Endodermal cell (in vitro differentiated cells): ENCODE measurements at regions not wholly inside any gene's neighbourhood (a gene's known extent, or its start where the extent isn't known, plus 50 kb on each side); places are given as distances from the start of the nearest gene placed in this dataset.

Source experiments
- DNase-seq: peaks from one replicate; pipeline ENCODE4 v3.0.0-alpha.2; 2017
- H3K27ac ChIP-seq: 2 replicates; pipeline ENCODE4 v1.5.1; 2013; ENCODE audit warnings: mild to moderate bottlenecking, low read depth, low read length, moderate library complexity
- H3K27me3 ChIP-seq: 2 replicates; pipeline ENCODE4 v1.6.1; 2013; ENCODE audit warnings: mild to moderate bottlenecking, low read length, moderate library complexity; ENCODE audit not compliant: insufficient read depth, control insufficient read depth, poor library complexity, severe bottlenecking
- H3K36me3 ChIP-seq: 2 replicates; pipeline ENCODE4 v1.7.0; 2013; ENCODE audit warnings: mild to moderate bottlenecking, low read length, moderate library complexity; ENCODE audit not compliant: control insufficient read depth, insufficient read depth
- H3K4me1 ChIP-seq: one replicate; pipeline ENCODE4 v1.7.0; 2013; ENCODE audit warnings: low read length; ENCODE audit not compliant: control insufficient read depth, insufficient read depth
- H3K4me3 ChIP-seq: 2 replicates; pipeline ENCODE4 v1.5.1; 2013; ENCODE audit warnings: mild to moderate bottlenecking, low read length, moderate library complexity
- H3K9ac ChIP-seq: 2 replicates; pipeline ENCODE4 v1.6.1; 2013; ENCODE audit warnings: mild to moderate bottlenecking, low read length, moderate library complexity; ENCODE audit not compliant: poor library complexity, severe bottlenecking; ENCODE audit errors: extremely low read depth
- H3K9me3 ChIP-seq: 2 replicates; pipeline ENCODE4 v1.6.1; 2013; ENCODE audit warnings: mild to moderate bottlenecking, low read length, moderate library complexity; ENCODE audit not compliant: control insufficient read depth
- H3K27ac Mint-ChIP-seq: 2 replicates; pipeline ENCODE4 v1.8.0; 2020; ENCODE audit warnings: mixed read lengths
- H3K27me3 Mint-ChIP-seq: 2 replicates; pipeline ENCODE4 v1.8.0; 2021; ENCODE audit warnings: mild to moderate bottlenecking, mixed read lengths; ENCODE audit not compliant: insufficient read depth
- H3K36me3 Mint-ChIP-seq: 2 replicates; pipeline ENCODE4 v1.8.0; 2020; ENCODE audit warnings: low read depth, mixed read lengths
- H3K4me1 Mint-ChIP-seq: 2 replicates; pipeline ENCODE4 v1.8.0; 2020; ENCODE audit warnings: mixed read lengths
- H3K4me3 Mint-ChIP-seq: 2 replicates; pipeline ENCODE4 v1.8.0; 2020; ENCODE audit warnings: mild to moderate bottlenecking, moderate library complexity, mixed read lengths
- H3K9me3 Mint-ChIP-seq: 2 replicates; pipeline ENCODE4 v1.8.0; 2020; ENCODE audit warnings: mild to moderate bottlenecking, mixed read lengths
- CTCF ChIP-seq: fragments of 200-600 bp; sonication (generic); conservative IDR thresholded peaks from 2 replicates; pipeline ENCODE4 v1.5.0; 2021; ENCODE audit warnings: antibody characterized with exemption, mild to moderate bottlenecking
- WGBS, 2 experiments: methylation state at CpG; one replicate each; pipeline versions ENCODE4 v1.1.5 to v1.1.7; 2013; ENCODE audit warnings: missing lambda C conversion rate in 2 of 2, mixed read lengths in 1 of 2; ENCODE audit not compliant: insufficient coverage in 1 of 2, insufficient read length in 1 of 2; 5-methylcytosine and 5-hydroxymethylcytosine counted together

GRCh38 chr1:234944439-234945344 lies 183.9 kb downstream of the TOMM20 start:
- no peak for DNase-seq
- Histone ChIP-seq H3K4me3 (no peak overlapping the region), H3K36me3 (no peaks in the 10 kb centered on the region), H3K27me3 (no peaks in the 10 kb centered on the region), H3K9me3 (peaks cover 7% of the 10 kb centered on the region), H3K4me1 (no peaks in the 10 kb centered on the region), H3K27ac (no peak overlapping the region), H3K9ac (no peak overlapping the region)
- no peak for TF ChIP-seq CTCF
- 93 to 94% methylated on average over 5 to 6 of the region's 6 CpGs for WGBS, 2 experiments
- Mint-ChIP-seq H3K27me3 (no peaks in the 10 kb centered on the region), H3K27ac (no peak overlapping the region), H3K4me1 (no peaks in the 10 kb centered on the region), H3K36me3 (peaks cover 3% of the 10 kb centered on the region), H3K4me3 (no peak overlapping the region), H3K9me3 (peaks cover 11% of the 10 kb centered on the region)

- no peak for TF ChIP-seq CTCF
- Histone ChIP-seq H3K27me3 (no peaks in the 10 kb centered on the region), H3K4me3 (no peak overlapping the region), H3K27ac (no peak overlapping the region), H3K9me3 (no peaks in the 10 kb centered on the region), H3K36me3 (no peaks in the 10 kb centered on the region), H3K4me1 (no peaks in the 10 kb centered on the region), H3K9ac (no peak overlapping the region)
- H3K4me1 Mint-ChIP-seq = no peaks in the 10 kb centered on the region
- DNase-seq = no peak
- no peaks in the 10 kb centered on the region for H3K27me3 Mint-ChIP-seq
- WGBS, 2 experiments = 82 to 83% methylated on average over 7 of the region's 7 CpGs
- no peak overlapping the region for H3K27ac Mint-ChIP-seq
- H3K36me3 Mint-ChIP-seq = no peaks in the 10 kb centered on the region
- no peak overlapping the region for H3K4me3 Mint-ChIP-seq
- H3K9me3 Mint-ChIP-seq = peaks cover 4% of the 10 kb centered on the region
These were observed 184.7 kb downstream of the TOMM20 start for GRCh38 chr1:234943836-234944402.

GRCh38 chr1:234942879-234943506 lies 185.6 kb downstream of the TOMM20 start:
- Histone ChIP-seq H3K9ac (no peak overlapping the region), H3K27me3 (no peaks in the 10 kb centered on the region), H3K9me3 (no peaks in the 10 kb centered on the region), H3K27ac (no peak overlapping the region), H3K4me3 (no peak overlapping the region), H3K4me1 (no peaks in the 10 kb centered on the region), H3K36me3 (no peaks in the 10 kb centered on the region)
- no peaks in the 10 kb centered on the region for H3K4me1 Mint-ChIP-seq
- H3K9me3 Mint-ChIP-seq = peaks cover 4% of the 10 kb centered on the region
- no peak overlapping the region for H3K27ac Mint-ChIP-seq
- no peaks in the 10 kb centered on the region for H3K27me3 Mint-ChIP-seq
- H3K36me3 Mint-ChIP-seq = no peaks in the 10 kb centered on the region
- no peak for TF ChIP-seq CTCF
- no peak for DNase-seq
- H3K4me3 Mint-ChIP-seq = no peak overlapping the region
- 96% methylated on average over 4 to 5 of the region's 5 CpGs for whole genome bisulfite sequencing, 2 experiments
